ENCODE measurements at regions not wholly inside any gene's neighbourhood (a gene's known extent, or its start where the extent isn't known, plus 50 kb on each side); places are given as distances from the start of the nearest gene placed in this dataset.

DNA sequence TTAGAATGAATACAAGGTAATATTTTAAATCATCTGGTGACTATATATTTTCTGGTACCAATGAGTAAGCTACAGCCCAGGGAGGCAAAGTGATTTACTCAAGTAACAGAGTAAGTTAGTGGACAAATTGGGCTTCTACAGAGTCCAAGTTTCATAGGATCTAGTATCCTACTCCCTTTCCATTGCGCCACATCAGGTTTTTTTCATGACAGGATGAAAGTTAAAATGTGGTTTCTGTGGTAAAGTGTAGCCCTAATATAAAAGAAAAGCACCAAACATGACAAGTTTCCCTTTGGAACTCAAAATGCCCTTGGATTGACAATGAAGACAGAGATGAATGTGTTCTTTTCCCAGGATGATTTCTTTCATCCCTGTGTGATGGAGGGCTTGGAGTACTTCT is 350.8 kb upstream of the ZNF385D start:
- Histone ChIP-seq H3F3A (ENCODE audit: insufficient read depth, low read length) (no peaks in the 10 kb centered on the region), H2AFZ (ENCODE audit: low read length) (no peak overlapping the region), H3K4me2 (ENCODE audit: low read length) (no peak overlapping the region), H3K9me2 (ENCODE audit: low read depth, low read length) (no peaks in the 10 kb centered on the region), H3K27me3 (ENCODE audit: insufficient read depth, low read length) (no peaks in the 10 kb centered on the region), H4K20me1 (ENCODE audit: insufficient read depth, low read length) (no peaks in the 10 kb centered on the region), H3K27ac (ENCODE audit: low read depth, low read length, poor library complexity, severe bottlenecking) (no peak overlapping the region), H3K36me3 (ENCODE audit: insufficient read depth, low read length) (no peaks in the 10 kb centered on the region), H3K4me3 (ENCODE audit: low read depth, low read length, poor library complexity, severe bottlenecking) (no peak overlapping the region), H3K9ac (ENCODE audit: low read length) (no peak overlapping the region), H3K79me2 (ENCODE audit: insufficient read depth, low read length) (no peaks in the 10 kb centered on the region), H3K4me1 (ENCODE audit: insufficient read depth, low read length, severe bottlenecking) (no peaks in the 10 kb centered on the region), H3K9me3 (ENCODE audit: low read length) (no peaks in the 10 kb centered on the region)
- TF ChIP-seq CTCF (IDR thresholded peaks at IDR 0.05; ENCODE audit: low read length) (no peak), EZH2 (IDR thresholded peaks at IDR 0.05; ENCODE audit: borderline replicate concordance, low read length) (no peak)

DNA sequence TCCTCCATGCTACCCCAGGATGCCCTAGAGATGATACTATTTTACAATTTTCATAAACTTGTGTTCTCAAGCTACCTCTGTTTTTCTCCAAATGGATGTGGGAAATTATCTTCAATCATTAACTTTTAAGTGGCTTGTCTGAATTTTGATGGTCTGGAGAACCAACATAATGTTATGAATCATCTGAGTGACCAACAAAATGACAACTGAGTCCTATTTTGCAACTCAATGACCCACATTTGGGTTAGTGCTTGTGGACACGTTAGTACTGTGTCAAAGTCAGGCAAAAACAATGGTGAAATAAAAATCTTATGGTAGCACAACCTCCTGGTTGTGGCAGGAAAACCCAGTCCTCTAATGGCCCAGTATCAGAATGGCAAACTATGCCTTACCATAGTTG is 352.4 kb upstream of the ZNF385D start:
- Histone ChIP-seq H3K27ac (ENCODE audit: low read depth, low read length, poor library complexity, severe bottlenecking) (no peak overlapping the region), H3K4me3 (ENCODE audit: low read depth, low read length, poor library complexity, severe bottlenecking) (no peak overlapping the region), H3K4me1 (ENCODE audit: insufficient read depth, low read length, severe bottlenecking) (no peaks in the 10 kb centered on the region), H3F3A (ENCODE audit: insufficient read depth, low read length) (no peaks in the 10 kb centered on the region), H3K9ac (ENCODE audit: low read length) (no peak overlapping the region), H3K4me2 (ENCODE audit: low read length) (no peak overlapping the region), H3K9me3 (ENCODE audit: low read length) (no peaks in the 10 kb centered on the region), H3K27me3 (ENCODE audit: insufficient read depth, low read length) (no peaks in the 10 kb centered on the region), H4K20me1 (ENCODE audit: insufficient read depth, low read length) (no peaks in the 10 kb centered on the region), H2AFZ (ENCODE audit: low read length) (no peak overlapping the region), H3K36me3 (ENCODE audit: insufficient read depth, low read length) (no peaks in the 10 kb centered on the region), H3K79me2 (ENCODE audit: insufficient read depth, low read length) (no peaks in the 10 kb centered on the region), H3K9me2 (ENCODE audit: low read depth, low read length) (no peaks in the 10 kb centered on the region)
- TF ChIP-seq EZH2 (IDR thresholded peaks at IDR 0.05; ENCODE audit: borderline replicate concordance, low read length) (no peak), CTCF (IDR thresholded peaks at IDR 0.05; ENCODE audit: low read length) (no peak)

DNA sequence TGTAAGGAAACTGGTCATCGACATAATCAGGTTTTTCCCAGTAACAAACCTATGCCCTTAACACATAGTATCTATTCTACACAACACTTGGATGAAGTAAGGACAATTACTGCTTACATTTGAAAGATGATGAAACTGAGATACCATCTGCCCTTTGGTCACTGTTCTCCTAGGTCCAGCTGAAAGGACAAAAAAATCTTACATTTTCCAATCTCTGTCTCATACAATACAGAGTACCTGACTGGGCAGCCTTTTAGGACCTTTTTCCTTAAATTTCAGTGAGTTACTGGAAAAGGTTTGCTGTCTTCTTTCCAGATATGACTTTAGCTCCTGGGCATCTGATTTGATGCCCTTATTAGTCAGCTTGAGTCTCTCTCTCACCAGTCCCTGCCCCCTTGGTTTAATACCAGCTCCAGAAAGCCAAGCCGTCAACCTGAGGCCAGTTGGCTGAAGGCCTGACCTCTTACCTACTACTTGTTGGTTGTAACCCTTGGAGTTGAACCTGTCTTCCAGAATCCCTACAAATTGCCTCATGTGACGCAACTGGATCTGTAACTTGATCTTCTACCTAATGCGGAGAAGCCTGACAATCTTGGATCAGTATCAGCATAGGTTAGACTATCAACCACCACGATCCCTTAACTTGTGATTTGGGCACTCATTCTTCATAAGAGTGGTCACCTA is 355.3 kb upstream of the ZNF385D start:
- H3K79me2 ChIP-seq (ENCODE audit: insufficient read depth, low read length): no peaks in the 10 kb centered on the region
- TF ChIP-seq EZH2 (IDR thresholded peaks at IDR 0.05; ENCODE audit: borderline replicate concordance, low read length) (no peak), CTCF (IDR thresholded peaks at IDR 0.05; ENCODE audit: low read length) (no peak)
- no peaks in the 10 kb centered on the region for H3K9me3 ChIP-seq (ENCODE audit: low read length)
- no peaks in the 10 kb centered on the region for H3K27me3 ChIP-seq (ENCODE audit: insufficient read depth, low read length)
- H4K20me1 ChIP-seq (ENCODE audit: insufficient read depth, low read length): no peaks in the 10 kb centered on the region
- no peak overlapping the region for H3K27ac ChIP-seq (ENCODE audit: low read depth, low read length, poor library complexity, severe bottlenecking)
- H3K9ac ChIP-seq (ENCODE audit: low read length): no peak overlapping the region
- H3K4me1 ChIP-seq (ENCODE audit: insufficient read depth, low read length, severe bottlenecking): no peaks in the 10 kb centered on the region
- H3F3A ChIP-seq (ENCODE audit: insufficient read depth, low read length): no peaks in the 10 kb centered on the region
- no peak overlapping the region for H2AFZ ChIP-seq (ENCODE audit: low read length)
- no peak overlapping the region for H3K4me3 ChIP-seq (ENCODE audit: low read depth, low read length, poor library complexity, severe bottlenecking)
- no peaks in the 10 kb centered on the region for H3K36me3 ChIP-seq (ENCODE audit: insufficient read depth, low read length)
- H3K9me2 ChIP-seq (ENCODE audit: low read depth, low read length): no peaks in the 10 kb centered on the region
- H3K4me2 ChIP-seq (ENCODE audit: low read length): no peak overlapping the region
